Coronary artery (tissue), 2 donors: ENCODE measurements at regions not wholly inside any gene's neighbourhood (a gene's known extent, or its start where the extent isn't known, plus 50 kb on each side); places are given as distances from the start of the nearest gene placed in this dataset.

ENCODE experiments used
- DNase-seq: peaks from one replicate; pipeline ENCODE4 v3.0.0-alpha.2; 2017; ENCODE audit warnings: low spot score
- H3K27ac ChIP-seq, 2 donors: fragments of 200-600 bp; sonication (generic); one replicate each; pipeline ENCODE4 v1.5.1; 2016 to 2019
- H3K4me3 ChIP-seq: fragments of 200-600 bp; sonication (generic); 2 replicates; pipeline ENCODE4 v1.5.1; 2016; ENCODE audit warnings: mild to moderate bottlenecking, moderate library complexity
- CTCF ChIP-seq: fragments of 200-600 bp; sonication (generic); IDR thresholded peaks from one replicate; pipeline ENCODE4 v1.5.1; 2019; ENCODE audit warnings: antibody characterized with exemption

GRCh38 chr4:151860561-151861093 lies 99.8 kb upstream of the GATB start:
- no peak for TF ChIP-seq CTCF
- no peak for DNase-seq

GRCh38 chr4:151859641-151860040 lies 98.8 kb upstream of the GATB start:
- no peak overlapping the region for H3K4me3 ChIP-seq
- TF ChIP-seq CTCF, result no peak
- no peak overlapping the region for H3K27ac ChIP-seq
- no peak for DNase-seq

More at GRCh38 chr4:151860561-151861093, 99.8 kb upstream of the GATB start:
- Histone ChIP-seq H3K27ac (no peak overlapping the region), H3K4me3 (no peak overlapping the region)

DNA sequence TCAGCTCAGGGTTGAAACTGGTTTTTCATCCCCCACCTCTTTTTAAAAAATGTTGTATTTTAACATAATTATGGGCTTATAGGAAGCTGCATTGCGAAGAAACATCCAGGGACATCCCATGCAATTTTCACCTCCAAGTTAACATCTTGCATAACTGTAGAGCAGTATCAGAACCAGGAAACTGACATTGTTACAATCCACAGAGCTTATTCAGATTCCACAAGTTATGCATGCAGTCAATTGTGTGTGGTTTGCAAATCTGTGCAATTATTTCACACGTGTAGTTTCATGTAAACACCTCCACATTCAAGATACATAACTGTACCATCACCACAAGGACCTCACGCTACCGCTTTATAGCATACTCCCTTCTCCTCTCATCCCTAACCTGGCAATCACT lies 97.5 kb upstream of the GATB start:
- no peak for DNase-seq
- Histone ChIP-seq H3K27ac (no peak overlapping the region), H3K4me3 (no peak overlapping the region)
- no peak for TF ChIP-seq CTCF

GRCh38 chr4:151857368-151857767 lies 96.6 kb upstream of the GATB start:
- H3K27ac ChIP-seq, result no peak overlapping the region
- DNase-seq, result no peak
- H3K4me3 ChIP-seq, result peak overlapping the region; percentile 55
- TF ChIP-seq CTCF, result no peak

GRCh38 chr4:151855747-151856146 lies 94.9 kb upstream of the GATB start:
- TF ChIP-seq CTCF, result no peak
- H3K27ac ChIP-seq, result no peak overlapping the region
- DNase-seq, result no peak
- H3K4me3 ChIP-seq, result no peak overlapping the region

DNA sequence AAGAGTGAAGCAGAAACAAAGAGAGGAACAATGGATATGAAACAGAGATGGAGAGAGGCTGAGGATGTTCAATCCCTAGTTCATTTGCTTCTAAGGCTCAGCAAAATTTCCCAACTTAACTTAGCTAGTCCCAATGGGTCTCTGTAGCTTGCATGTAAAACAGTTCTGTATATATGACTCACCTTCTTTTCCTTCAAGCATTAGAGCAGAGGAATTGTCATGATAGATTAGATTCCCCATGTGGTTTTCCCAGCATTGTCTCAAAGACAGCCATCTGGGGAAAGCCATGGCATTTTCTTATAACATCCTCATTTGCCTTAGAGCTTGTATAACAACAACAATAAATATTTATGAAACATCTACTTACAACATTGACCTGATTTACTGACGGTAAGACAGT lies 93.9 kb upstream of the GATB start:
- no peak for DNase-seq
- TF ChIP-seq CTCF, result no peak
- Histone ChIP-seq H3K27ac (no peak overlapping the region), H3K4me3 (no peak overlapping the region)

DNA sequence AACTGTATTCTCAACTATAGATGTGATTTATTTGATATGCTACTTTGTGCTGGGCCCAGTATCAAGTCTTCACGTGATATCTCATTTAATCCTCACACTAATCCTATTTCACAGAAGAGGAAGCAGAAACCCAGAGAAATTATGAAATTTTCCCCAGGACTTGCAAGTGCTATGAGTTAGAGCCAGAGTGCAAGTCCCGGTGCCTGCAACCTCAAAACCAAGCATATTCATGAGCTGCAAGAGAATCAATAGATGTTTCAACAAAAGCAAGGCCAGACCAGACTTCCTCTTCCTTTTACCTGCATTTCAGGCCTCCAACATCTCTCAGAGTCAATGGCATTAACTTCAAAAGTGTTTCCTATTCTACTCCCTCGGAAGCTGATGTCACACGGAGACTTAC lies 92.2 kb upstream of the GATB start:
- DNase-seq, result no peak
- Histone ChIP-seq H3K4me3 (no peak overlapping the region), H3K27ac (no peak overlapping the region)
- TF ChIP-seq CTCF, result no peak
